Pulmonary artery endothelial cell (primary cell): ENCODE measurements at regions not wholly inside any gene's neighbourhood (a gene's known extent, or its start where the extent isn't known, plus 50 kb on each side); places are given as distances from the start of the nearest gene placed in this dataset.
A peak's percentile ranks its signal among the peaks of the same experiment; 100 is the strongest.
"Not testable (repeated sequence)": the region's sequence is repeated elsewhere in the genome, so short reads cannot be mapped to it uniquely, and the experiment has no call there.

ENCODE experiments used
- DNase-seq: peaks from one replicate; pipeline ENCODE4 v3.0.0-alpha.2; 2011; ENCODE audit warnings: low read depth, low spot score

DNA sequence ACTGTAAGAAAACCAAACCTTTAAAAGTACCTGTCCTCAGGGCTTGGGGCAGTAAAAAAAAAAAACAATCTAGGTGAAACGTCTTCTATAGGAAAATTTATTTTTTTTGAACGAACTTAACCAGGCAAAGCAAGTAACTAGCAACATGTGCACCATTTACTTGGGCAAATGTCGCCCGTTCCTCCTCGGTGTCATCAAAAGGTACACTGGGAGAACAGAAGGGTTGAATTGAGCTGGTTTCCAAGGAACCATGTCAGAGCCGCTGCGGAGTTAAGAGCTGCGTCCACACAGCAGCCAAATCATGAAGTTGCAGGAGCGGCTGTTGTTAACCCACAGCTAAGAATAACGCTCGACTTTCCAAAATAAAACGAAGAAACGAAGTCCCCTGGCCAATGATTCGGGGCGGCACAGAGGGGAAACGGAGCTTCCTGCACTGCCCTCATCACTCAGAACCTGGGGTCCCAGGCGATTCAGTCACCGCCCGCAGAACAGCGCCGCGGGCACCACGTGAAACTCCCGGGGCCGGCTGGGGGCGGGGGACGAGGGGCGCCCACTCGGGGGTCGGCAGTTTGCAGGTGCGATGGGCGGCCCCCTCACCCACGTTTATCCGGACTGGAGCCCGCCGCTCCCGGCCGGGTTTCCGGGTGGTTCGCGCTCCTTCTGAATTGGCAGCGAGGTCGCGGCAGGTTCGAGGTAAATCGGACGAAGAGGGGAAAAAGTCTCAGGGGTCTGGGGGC is 53.6 kb upstream of the PLGLB1 start:
- not testable (repeated sequence) for DNase-seq

DNA sequence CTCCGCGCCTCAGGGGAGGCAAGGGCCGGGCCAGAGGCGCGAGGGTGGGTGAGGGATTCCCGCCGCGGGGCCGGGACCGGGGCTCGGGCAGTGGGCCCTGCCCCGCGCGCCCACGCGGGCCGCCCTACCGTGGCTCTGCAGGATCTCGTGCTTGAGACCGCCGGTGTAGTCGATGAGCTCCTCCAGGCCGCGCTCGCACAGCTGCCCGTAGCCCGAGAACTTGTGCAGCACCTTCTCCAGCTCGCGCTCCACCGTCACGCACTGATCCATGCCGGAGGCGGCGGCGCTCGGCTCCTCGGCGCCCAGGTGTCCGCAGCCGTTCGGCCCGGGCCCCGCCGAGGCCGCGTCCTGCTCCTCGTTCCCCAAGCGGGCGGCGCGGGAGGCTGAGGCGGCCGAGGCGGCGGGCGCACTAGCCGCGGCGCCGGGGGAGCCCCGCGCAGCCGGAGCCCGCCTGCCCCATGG is 54.2 kb upstream of the PLGLB1 start:
- DNase-seq, result not testable (repeated sequence)

DNA sequence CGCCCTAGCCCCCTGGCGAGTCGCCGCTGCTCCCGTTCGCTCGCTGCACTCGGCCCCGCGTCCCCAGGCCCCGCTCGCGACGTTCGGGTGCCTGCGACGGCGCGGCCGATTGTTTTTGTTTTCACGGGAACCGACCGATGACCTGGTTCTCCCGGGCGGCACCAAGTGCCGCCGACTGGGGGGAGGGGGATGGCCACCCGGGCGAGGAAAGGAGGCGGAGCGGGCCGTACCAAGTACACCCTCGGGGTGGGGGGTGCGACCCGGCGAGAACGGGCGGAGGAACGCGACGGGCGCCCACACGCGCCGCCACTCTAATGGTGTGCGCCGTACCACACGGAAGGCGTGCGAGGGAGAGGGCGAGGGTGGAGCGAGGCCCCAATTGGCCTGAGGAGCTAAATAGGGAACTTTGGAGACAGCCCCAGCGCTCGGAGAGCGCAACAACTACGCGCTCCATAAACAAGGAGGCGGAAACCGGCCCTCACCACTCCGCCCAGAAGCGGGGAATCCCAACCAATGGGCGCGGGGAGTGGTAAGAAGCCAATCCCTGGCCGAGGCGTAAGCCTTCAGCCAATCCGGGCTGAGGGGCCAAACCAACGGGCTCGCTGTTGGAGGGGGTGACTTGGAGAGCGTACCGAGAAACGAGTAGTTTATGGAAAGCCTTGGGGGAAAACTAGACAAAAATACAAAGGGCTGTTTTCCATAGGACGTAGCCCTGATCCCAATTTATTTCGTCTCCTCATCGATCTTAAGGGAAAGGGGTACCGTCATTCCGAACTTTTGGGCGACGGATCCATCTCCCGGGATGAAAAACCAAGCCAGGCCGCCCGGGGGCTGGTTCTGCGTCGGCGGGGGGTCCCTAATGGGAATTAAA is 54.8 kb upstream of the PLGLB1 start:
- peak; percentile 48 for DNase-seq

DNA sequence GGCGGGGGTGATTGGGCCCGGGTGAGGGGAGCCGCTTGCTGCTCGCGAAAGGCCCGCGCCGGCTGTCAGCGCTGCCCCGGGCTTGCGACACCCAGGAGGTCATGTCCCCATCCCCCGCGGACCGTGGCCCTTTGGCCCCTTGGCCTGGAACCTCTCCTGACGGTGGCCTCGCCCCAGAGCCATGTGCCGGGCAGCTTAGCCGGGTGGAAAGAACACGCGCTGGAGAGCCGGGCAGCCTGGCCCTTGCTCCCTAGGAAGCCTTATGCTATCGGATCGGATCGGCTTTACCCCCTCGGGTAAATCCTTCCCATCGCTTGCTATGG is 55.4 kb upstream of the PLGLB1 start:
- not testable (repeated sequence) for DNase-seq

DNA sequence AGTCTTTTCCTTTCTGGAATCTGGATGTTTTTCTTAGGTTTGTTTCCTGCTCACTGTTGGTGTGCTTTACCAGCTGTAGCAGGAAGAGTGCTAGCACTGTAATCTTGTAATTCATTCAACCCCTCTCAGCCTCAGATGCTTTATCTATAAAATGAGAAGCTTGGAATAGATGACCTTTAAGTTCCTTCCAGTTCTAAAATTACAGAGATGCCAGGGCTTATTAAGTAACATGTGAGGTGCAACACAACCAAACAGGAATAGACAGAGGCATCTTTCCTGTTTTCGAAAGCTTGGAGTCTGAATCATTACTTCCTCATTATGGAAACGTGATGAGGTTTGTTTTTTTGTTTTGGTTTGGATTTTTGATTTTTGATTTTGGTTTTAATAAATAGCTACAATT is 60.1 kb upstream of the PLGLB1 start:
- DNase-seq, result not testable (repeated sequence)

DNA sequence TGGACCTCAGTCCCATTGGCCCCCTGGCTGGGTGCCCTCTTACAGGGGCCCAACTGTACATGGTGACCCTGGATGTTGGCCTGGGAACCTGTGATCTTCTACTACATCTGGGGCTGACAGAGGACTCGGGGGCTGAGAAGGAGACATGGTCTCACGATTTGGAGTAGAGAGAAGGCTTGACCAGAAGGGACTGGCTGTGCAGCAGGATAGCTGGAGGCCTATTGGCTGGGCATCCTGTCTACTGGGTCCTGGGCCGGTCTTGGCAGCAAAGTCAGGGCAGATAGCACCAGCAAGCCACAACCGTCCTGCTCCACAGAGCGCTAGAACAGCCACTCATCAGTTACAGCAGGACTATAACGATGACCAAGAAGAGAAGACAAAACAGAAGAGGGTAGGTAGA is 66.4 kb upstream of the PLGLB1 start:
- not testable (repeated sequence) for DNase-seq

DNA sequence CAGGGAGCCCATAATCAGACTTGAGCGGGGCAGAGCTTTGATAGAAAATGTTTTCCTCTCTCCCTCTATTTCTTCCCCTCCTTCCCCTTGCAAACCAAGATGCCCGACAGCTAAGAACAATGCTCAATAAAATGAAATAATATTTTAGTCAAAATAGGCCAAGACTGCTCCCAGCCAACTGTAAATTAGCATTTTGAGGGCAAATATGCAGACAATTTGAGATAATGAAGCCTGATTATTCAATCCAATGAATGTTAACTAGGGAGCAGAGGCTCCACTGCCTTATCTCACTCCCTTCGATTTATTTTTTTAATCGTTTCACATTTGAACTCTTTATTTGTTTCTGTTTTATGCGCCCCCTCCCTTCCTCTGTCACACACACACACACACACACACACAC is 67.8 kb upstream of the PLGLB1 start:
- DNase-seq, result not testable (repeated sequence)

DNA sequence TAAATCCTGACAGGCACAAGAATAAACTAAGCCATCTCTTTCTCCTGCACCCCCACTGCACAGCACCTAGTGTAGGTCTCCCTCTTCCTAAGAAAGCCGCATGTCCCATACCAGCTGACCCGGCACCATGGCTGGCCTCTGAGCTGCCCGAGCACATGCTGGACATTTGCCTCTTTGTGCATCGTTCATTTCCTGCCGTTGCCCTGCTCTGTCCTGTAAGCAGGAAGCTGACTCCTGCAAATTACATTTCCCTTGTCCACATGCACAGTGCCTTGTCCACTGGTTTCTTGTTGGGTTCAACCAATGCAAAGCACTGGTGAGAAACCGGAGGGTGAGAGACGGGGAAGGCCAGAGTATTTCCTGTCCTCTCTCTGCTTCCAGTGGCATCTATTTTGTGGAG is 71.6 kb upstream of the PLGLB1 start:
- DNase-seq, result not testable (repeated sequence)

DNA sequence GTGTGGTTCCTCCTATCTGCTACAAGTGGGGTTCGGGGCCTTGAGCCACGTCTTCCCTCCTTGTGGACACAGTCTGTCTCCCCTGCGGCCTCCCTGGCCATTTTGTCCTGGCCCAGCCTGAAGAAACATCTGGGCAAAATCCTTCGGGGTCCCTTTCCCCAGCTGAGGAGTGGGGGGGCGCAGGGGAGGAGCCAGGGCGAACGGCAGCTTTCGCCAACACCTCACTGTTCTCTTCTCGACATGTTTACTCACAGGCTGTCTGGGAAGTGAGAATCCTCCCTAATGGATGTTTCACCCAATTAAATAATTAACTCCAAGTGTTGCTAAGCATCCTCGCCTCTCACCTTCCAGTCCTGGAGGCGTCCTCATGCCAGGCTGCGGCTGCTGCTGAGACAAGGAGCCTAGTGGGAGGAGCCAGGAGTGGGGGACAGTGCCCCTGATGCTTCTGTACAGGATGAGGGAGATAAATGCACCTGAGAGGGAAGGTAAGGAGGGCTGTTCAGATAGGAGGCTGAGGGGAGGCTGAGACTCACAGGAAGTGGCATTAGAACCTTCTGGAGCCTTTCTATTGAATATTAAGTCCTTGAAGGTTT is 72.4 kb upstream of the PLGLB1 start:
- not testable (repeated sequence) for DNase-seq

DNA sequence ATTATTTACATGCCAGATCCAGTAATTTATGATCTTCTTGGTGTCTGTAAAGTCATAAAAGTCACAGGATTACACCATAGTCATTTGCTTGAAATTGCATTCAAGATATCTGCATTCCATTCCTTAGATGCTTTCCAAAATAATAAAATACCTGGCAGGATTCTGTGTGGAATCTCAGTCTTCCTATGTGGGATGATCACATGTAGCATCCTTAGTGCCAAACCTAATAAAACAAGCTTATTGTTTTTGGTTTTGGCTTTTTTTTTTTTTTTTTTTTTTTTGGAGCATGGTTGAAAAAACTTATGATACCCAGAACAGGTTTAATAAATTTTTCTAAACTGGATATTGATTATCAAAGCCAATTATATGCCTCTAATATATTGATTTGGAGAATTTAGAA is 74.2 kb upstream of the PLGLB1 start:
- DNase-seq, result not testable (repeated sequence)

DNA sequence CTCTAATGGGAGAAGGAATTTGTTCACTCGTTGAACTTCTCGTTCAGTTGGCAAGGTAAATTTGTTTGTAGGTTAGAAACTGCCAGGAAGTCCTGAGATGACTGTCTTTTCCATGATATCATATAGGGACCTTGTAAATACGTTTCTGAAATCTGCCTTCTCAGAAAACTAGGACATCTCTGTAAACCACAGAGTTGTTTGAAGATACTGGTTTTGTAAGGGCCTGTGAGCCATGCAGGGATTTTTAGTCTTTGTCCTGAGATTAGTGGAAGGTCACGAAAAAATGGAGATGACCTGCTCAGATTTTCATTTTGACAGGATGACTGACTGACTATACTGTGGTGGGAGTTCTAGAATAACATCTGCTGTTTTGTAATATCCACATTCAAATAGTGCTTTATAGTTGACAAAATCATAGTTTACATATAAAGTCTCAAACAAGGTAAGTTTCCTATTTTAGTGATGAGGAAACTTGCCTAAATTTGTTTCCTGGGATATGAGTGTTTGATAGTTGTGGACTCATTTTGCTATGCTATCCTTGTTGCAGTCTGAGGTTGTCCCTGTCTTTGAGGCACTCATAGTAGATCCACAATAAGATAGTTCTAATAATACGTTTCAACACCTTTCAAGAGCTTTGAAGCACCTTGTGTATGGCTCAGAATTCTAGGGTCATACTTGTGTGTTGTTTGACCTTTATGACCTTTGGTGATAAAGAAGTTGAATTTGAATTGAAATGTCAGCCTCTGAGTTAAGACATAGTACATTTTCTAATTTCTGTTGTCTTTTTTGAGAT is 107.3 kb upstream of the PLGLB1 start:
- DNase-seq, result not testable (repeated sequence)

DNA sequence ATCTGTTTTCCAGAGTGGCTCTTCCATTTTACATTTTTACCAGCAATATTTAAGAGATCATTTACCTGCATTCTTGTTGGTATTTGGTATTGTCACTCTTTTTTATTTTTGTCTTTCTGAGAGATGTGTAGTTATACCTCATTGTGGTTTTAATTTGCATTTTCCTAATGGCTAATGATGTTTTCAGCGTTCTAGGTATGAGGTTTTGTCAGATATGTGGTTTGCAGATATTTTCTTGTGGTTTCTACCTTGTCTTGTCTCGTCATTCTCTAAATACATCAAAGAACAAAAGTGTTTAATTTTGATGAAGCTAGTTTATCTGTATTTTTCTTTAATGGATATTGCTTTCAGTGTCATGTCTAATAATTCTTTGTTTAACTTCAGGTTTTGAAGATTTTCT is 110.9 kb upstream of the PLGLB1 start:
- DNase-seq, result not testable (repeated sequence)

DNA sequence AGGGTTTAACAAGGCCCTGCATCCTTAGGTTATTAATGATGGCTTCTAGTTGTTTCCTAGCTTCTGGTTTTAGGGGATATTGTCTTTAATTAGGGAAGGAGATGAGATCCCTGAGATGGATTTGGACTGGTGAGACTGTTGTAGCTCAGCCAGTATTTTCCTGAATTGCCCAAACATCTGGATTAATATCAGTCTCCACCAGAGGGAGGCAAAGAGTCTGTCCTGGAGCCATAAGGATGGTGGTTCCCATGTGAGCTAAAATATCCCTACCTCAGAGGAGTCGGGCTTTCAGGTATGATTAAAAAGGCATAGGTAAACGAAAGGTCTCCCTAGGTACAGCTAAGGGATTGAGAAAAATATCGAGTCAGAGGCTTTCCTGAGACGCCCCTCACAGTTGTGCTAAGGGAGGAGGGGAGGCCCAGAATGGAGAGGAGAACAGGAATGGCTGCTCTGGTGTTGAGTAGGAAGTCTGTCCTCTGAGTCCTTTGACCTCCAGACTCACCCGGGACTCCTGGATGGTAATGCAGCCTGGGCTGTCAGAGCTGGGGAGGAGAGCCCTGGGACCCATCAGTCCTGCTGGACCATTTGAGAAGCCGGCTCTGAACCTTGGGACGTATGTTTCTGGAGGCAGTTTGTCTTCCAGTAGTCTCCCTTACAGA is 130.3 kb upstream of the PLGLB1 start:
- DNase-seq, result not testable (repeated sequence)

DNA sequence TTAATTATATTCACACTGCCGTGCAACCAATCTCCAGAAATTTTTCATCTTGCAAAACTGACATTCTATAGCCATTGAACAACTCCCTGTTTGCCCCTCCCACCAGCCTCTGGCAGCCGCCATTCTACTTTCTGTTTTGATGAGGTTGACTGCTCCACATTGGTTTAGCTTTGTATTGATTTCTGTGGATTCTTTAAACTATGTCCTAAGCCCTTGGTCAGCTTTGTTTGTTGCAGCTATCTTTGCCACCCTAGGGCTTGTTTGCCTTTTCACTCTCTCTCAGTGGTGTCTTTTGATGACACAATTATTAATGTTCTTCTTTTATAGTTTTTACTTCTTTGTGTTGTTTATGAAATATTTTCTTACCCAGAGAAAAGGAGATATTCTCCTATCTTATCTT is 152.8 kb upstream of the PLGLB1 start:
- DNase-seq, result not testable (repeated sequence)

DNA sequence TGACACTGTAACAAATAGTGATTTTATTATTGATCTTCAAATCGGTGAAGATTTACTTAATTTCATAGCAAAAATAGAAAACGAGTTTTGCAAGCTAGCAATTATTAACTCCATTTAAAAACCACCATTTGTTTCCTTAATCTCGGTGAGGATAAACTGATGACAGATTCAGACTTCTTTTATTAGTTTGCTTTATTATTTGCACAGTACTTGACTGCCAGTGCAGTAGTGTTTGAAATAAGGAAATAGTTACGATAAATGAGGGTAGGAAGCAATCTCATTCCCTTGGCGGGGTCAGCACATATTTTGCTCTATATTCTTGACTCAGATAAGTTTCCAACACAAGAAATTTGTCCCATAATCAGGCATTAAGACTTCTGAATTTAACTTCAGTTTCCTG is 161.7 kb upstream of the PLGLB1 start:
- not testable (repeated sequence) for DNase-seq

DNA sequence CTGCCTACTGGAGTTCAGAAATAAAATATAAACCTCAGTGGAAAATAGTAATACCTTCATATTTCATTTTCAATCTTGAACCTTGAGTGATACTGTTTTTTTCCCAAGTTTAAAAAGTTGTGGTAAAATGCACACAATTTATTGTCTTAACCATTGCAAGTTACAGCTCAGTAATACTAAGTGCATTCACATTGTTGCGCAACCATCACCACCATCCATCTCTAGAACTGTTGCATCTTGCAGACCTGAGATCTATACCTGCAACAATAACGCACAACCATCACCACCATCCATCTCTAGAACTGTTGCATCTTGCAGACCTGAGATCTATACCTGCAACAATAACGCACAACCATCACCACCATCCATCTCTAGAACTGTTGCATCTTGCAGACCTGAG is 162.6 kb upstream of the PLGLB1 start:
- DNase-seq, result not testable (repeated sequence)

DNA sequence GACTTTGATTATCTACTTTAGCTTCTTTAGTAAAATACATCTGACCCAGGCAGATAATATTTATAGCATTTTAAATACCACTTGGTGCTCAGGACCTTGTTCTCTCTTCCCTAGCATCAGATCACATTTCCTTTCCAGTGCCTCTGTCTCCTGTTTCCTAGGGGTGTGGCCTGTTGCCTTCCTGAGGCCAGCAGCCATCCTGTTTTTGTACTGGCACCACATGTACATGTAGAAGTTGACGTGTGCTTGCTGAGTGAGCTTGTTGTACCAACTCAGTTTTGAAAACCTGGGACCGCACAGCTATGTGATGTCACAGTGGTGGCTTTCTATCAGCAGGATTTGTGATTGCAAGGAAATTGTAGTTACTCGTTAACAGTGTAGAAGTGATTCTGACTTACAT is 167.6 kb upstream of the PLGLB1 start:
- not testable (repeated sequence) for DNase-seq

DNA sequence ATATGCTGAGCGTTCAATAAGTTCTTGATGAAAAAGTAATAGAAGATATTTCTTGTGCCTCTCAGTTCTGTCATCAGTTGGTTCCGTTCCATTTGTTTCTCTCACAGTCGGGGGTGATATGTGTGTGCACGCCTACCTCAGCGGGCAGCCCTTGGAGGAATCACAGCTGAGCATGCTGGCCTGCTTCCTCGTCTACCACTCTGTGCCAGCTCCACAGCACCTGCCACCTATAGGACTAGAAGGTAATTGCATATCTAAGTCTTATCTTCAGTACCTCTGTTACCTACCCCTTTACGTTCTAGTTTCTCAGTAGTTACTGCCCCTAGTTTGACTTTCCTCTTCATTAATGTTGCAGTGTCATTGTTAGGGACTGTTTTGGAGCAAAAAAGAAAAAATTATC is 171.7 kb upstream of the PLGLB1 start:
- not testable (repeated sequence) for DNase-seq

DNA sequence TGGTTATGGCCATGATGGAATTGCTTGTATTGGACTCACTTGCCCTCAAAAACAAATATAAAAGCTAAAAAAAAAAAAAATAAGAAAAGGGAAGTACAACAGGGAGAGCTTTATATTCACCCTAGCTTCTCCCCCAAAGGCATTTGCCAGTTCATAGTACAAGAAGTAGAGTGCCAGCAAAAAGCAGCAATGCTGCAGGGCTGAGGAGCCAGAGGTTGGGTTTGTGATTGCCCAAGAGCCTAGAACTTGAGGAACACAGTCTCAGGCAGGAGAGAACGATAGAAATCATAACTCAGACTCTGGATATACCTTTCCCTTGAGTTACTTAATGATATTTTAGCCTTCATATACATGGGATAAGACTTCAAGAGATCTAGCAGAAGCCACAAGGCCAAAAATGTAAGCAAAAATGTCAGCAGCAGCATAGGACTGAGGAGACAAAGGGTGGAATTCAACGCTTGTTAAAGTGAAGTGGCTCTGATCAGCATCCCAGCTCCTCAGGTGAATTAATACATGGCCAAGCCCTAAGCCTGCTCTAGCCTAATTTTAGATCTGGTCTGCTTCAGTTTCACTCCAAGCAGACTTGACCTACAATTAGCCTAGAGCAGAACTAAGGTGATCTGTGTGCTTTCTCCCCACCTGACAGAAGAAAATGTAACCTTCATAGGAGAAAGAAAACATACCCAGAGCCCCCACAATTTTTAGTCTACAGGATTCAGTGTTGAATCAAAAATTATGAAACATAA is 172.8 kb upstream of the PLGLB1 start:
- DNase-seq, result not testable (repeated sequence)

DNA sequence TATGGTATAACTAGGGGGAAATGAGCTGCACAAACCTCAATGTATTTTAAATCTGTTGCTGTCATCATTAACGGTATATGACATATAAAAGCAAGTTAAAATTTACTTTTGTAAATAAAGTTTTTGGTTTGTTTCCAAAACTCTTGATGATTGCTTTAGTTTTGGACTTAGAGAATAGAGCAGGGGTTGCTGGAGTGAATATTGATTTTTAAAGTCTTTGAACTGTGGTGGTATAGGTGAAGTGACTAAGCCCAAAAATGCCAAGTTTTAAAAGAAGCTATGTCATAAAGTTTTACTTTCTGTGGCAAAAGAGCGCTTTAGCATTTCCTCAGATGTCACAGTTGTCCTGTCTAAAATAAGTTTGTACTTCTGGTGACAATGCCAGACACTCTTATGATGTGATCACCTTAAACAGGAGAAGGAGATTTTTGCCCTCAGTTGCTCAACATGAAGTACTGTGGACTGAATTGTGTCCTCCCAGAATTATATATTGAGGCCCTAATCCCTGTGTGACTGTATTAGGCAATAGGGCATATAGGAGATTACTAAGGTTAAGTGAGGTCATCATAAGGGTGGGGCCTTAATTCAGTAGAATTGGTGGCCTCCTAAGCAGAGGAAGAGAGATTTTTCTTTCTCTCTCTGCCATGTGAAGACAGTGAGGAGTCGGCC is 175.2 kb upstream of the PLGLB1 start:
- DNase-seq, result not testable (repeated sequence)
